H9 (cell line): ENCODE measurements at regions not wholly inside any gene's neighbourhood (a gene's known extent, or its start where the extent isn't known, plus 50 kb on each side); places are given as distances from the start of the nearest gene placed in this dataset.

Experiments used
- DNase-seq: peaks from one replicate; pipeline ENCODE4 v3.0.0-alpha.2; 2017
- H2AFZ ChIP-seq: one replicate; pipeline ENCODE4 v1.6.1; 2013; ENCODE audit warnings: mild to moderate bottlenecking, low read length, control low read depth, moderate library complexity
- H2AK5ac ChIP-seq: 2 replicates; pipeline ENCODE4 v1.6.1; 2013; ENCODE audit warnings: low read length, control low read depth, mixed read lengths; ENCODE audit not compliant: insufficient read length
- H2BK120ac ChIP-seq: one replicate; pipeline ENCODE4 v1.6.1; 2013; ENCODE audit warnings: low read depth, mild to moderate bottlenecking, low read length, control low read depth, inconsistent platforms; ENCODE audit not compliant: poor library complexity, severe bottlenecking
- H2BK12ac ChIP-seq: 2 replicates; pipeline ENCODE4 v1.6.1; 2013; ENCODE audit warnings: low read length, control low read depth, mixed read lengths, low read depth; ENCODE audit not compliant: insufficient read length
- H2BK15ac ChIP-seq: 2 replicates; pipeline ENCODE4 v1.6.1; 2013; ENCODE audit warnings: low read depth, low read length, control low read depth
- H2BK20ac ChIP-seq: one replicate; pipeline ENCODE4 v1.6.1; 2013; ENCODE audit warnings: low read depth, mild to moderate bottlenecking, low read length, control low read depth, inconsistent platforms; ENCODE audit not compliant: poor library complexity, severe bottlenecking
- H2BK5ac ChIP-seq: 2 replicates; pipeline ENCODE4 v1.6.1; 2013; ENCODE audit warnings: low read length, control low read depth, mixed read lengths; ENCODE audit not compliant: insufficient read length
- H3K14ac ChIP-seq: 2 replicates; pipeline ENCODE4 v1.6.1; 2013; ENCODE audit warnings: low read length, control low read depth; ENCODE audit not compliant: insufficient read depth
- H3K18ac ChIP-seq: 2 replicates; pipeline ENCODE4 v1.6.1; 2013; ENCODE audit warnings: low read depth, mild to moderate bottlenecking, mixed read lengths, low read length, control low read depth; ENCODE audit not compliant: insufficient read length
- H3K23ac ChIP-seq: 2 replicates; pipeline ENCODE4 v1.6.1; 2013; ENCODE audit warnings: low read length, control low read depth, mixed read lengths, low read depth; ENCODE audit not compliant: insufficient read length
- H3K23me2 ChIP-seq: 2 replicates; pipeline ENCODE4 v1.6.1; 2013; ENCODE audit warnings: low read depth, mild to moderate bottlenecking, mixed read lengths, low read length, control low read depth; ENCODE audit not compliant: insufficient read length, poor library complexity, severe bottlenecking
- H3K27ac ChIP-seq: 2 replicates; pipeline ENCODE4 v1.5.1; 2013; ENCODE audit warnings: low read length, control low read depth, mixed read lengths, low read depth; ENCODE audit not compliant: insufficient read length
- H3K27me3 ChIP-seq: 2 replicates; pipeline ENCODE4 v1.6.1; 2013; ENCODE audit warnings: low read length, control low read depth, inconsistent platforms; ENCODE audit not compliant: insufficient read depth
- H3K4ac ChIP-seq: 2 replicates; pipeline ENCODE4 v1.6.1; 2013; ENCODE audit warnings: low read depth, mild to moderate bottlenecking, control low read depth, inconsistent platforms, low read length, moderate library complexity
- H3K4me1 ChIP-seq: 2 replicates; pipeline ENCODE4 v1.6.1; 2013; ENCODE audit warnings: low read length, control low read depth, inconsistent platforms; ENCODE audit not compliant: insufficient read depth
- H3K4me2 ChIP-seq: 2 replicates; pipeline ENCODE4 v1.6.1; 2013; ENCODE audit warnings: low read length, control low read depth, mixed read lengths; ENCODE audit not compliant: insufficient read length, insufficient read depth
- H3K56ac ChIP-seq: 2 replicates; pipeline ENCODE4 v1.6.1; 2013; ENCODE audit warnings: low read depth, mild to moderate bottlenecking, mixed read lengths, low read length, control low read depth; ENCODE audit not compliant: insufficient read length
- H3K79me1 ChIP-seq: 2 replicates; pipeline ENCODE4 v1.6.1; 2013; ENCODE audit warnings: low read depth, mild to moderate bottlenecking, moderate library complexity, low read length, control low read depth, inconsistent platforms; ENCODE audit not compliant: insufficient read depth, poor library complexity, severe bottlenecking
- H3K79me2 ChIP-seq: 2 replicates; pipeline ENCODE4 v1.6.1; 2013; ENCODE audit warnings: low read length, control low read depth, inconsistent platforms; ENCODE audit not compliant: insufficient read depth
- H3K9ac ChIP-seq: 2 replicates; pipeline ENCODE4 v1.6.1; 2013; ENCODE audit warnings: low read length, control low read depth, mixed read lengths; ENCODE audit not compliant: insufficient read length; ENCODE audit errors: extremely low read depth
- H3K9me3 ChIP-seq: one replicate; pipeline ENCODE4 v1.6.1; 2013; ENCODE audit warnings: low read depth, low read length, inconsistent platforms; ENCODE audit not compliant: control insufficient read depth
- H3T11ph ChIP-seq: one replicate; pipeline ENCODE4 v1.6.1; 2013; ENCODE audit warnings: mild to moderate bottlenecking, low read length, control low read depth, inconsistent platforms
- H4K20me1 ChIP-seq: one replicate; pipeline ENCODE4 v1.6.1; 2013; ENCODE audit not compliant: control insufficient read depth, insufficient read length, insufficient read depth
- H4K5ac ChIP-seq: 2 replicates; pipeline ENCODE4 v1.6.1; 2013; ENCODE audit warnings: low read depth, mild to moderate bottlenecking, mixed read lengths, low read length, control low read depth; ENCODE audit not compliant: insufficient read length
- H4K8ac ChIP-seq: replicated peaks from 2 replicates; pipeline ENCODE4 v1.6.1; 2013; ENCODE audit warnings: low read length, control low read depth, mixed read lengths, low read depth; ENCODE audit not compliant: insufficient read length
- H4K91ac ChIP-seq: 2 replicates; pipeline ENCODE4 v1.6.1; 2013; ENCODE audit warnings: low read depth, mild to moderate bottlenecking, moderate library complexity, mixed read lengths, low read length, control low read depth; ENCODE audit not compliant: insufficient read length
- H3K27ac Mint-ChIP-seq, 3 experiments: 2 replicates in 2 of 3; 3 replicates in 1 of 3; pipeline ENCODE4 v1.8.0; 2020 to 2021; ENCODE audit warnings: mixed read lengths in 3 of 3, mild to moderate bottlenecking in 1 of 3, moderate library complexity in 1 of 3
- H3K27me3 Mint-ChIP-seq: 2 replicates; pipeline ENCODE4 v1.8.0; 2021; ENCODE audit warnings: low read depth, mild to moderate bottlenecking, moderate library complexity, mixed read lengths
- H3K36me3 Mint-ChIP-seq, 3 experiments: 2 replicates in 2 of 3; 3 replicates in 1 of 3; pipeline ENCODE4 v1.8.0; 2020 to 2021; ENCODE audit warnings: low read depth in 3 of 3, mixed read lengths in 3 of 3; ENCODE audit not compliant: insufficient read depth in 1 of 3
- H3K4me1 Mint-ChIP-seq, 2 experiments: 2 replicates each; pipeline ENCODE4 v1.8.0; 2020; ENCODE audit warnings: mixed read lengths in 2 of 2
- H3K4me3 Mint-ChIP-seq, 2 experiments: 2 replicates in 1 of 2; 3 replicates in 1 of 2; pipeline ENCODE4 v1.8.0; 2020 to 2021; ENCODE audit warnings: mild to moderate bottlenecking in 2 of 2, mixed read lengths in 2 of 2, moderate library complexity in 1 of 2
- H3K9me3 Mint-ChIP-seq, 2 experiments: 2 replicates in 1 of 2; 3 replicates in 1 of 2; pipeline ENCODE4 v1.8.0; 2020; ENCODE audit warnings: mild to moderate bottlenecking in 2 of 2, mixed read lengths in 2 of 2, moderate library complexity in 1 of 2
- CTCF ChIP-seq: fragments of 200-600 bp; sonication (generic); conservative IDR thresholded peaks from 3 replicates; pipeline ENCODE4 v1.8.0; 2021; ENCODE audit warnings: antibody characterized with exemption, mild to moderate bottlenecking

GRCh38 chr12:61610143-61610542 is 650.1 kb upstream of the USP15 start:
- Histone ChIP-seq H3K27me3 (no peaks in the 10 kb centered on the region), H3K23me2 (no peaks in the 10 kb centered on the region)

More at GRCh38 chr12:61610143-61610542, 650.1 kb upstream of the USP15 start:
- Histone ChIP-seq H3K14ac (no peak overlapping the region), H4K5ac (no peak overlapping the region), H2AK5ac (no peak overlapping the region), H3K27ac (no peak overlapping the region), H3K23ac (no peak overlapping the region), H2BK120ac (no peak overlapping the region), H3K79me2 (no peaks in the 10 kb centered on the region), H3K4me1 (no peaks in the 10 kb centered on the region), H4K20me1 (no peaks in the 10 kb centered on the region), H3K79me1 (no peaks in the 10 kb centered on the region), H2AFZ (no peak overlapping the region), H3K4ac (no peak overlapping the region), H3K18ac (no peak overlapping the region), H3K4me2 (no peak overlapping the region), H4K8ac (no peak overlapping the region), H2BK15ac (no peak overlapping the region), H3K9me3 (no peaks in the 10 kb centered on the region), H3K9ac (no peak overlapping the region), H2BK20ac (no peak overlapping the region), H2BK12ac (no peak overlapping the region), H3T11ph (no peak overlapping the region), H2BK5ac (no peak overlapping the region), H4K91ac (no peak overlapping the region), H3K56ac (no peak overlapping the region)
- Mint-ChIP-seq H3K4me1 (no peaks in the 10 kb centered on the region), H3K36me3 (peaks cover 0 to 7% (median 0%) of the 10 kb centered on the region in 3 experiments; a peak in 2 of 7 replicates), H3K4me3 (no peak overlapping the region), H3K27me3 (no peaks in the 10 kb centered on the region), H3K9me3 (peaks cover 0 to 4% of the 10 kb centered on the region in 2 experiments; a peak in 2 of 5 replicates), H3K27ac (no peak overlapping the region)
- TF ChIP-seq CTCF = no peak
- DNase-seq = no peak
